ENCODE measurements at regions not wholly inside any gene's neighbourhood (a gene's known extent, or its start where the extent isn't known, plus 50 kb on each side); places are given as distances from the start of the nearest gene placed in this dataset.

DNA sequence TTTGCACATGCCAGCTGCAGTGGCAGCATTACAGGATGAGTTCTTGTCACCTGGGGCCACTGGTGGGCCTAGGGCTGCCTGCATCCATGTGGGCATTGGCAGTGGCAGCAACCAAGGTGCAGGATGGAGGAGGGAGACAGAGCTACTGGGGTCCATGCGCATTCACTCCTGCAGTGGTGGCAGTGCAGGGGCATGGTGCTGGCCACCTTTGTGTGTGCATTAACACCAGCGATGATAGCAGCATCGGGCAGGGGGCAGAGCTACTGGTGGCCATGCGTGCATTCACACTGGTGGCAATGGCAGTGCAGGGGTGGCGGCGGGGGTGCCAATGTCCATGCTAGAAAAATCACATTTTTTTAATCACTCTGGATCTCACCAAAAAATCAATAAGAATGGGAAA lies 730.0 kb downstream of the KHDRBS2 start:
- TF ChIP-seq POLR2A (IDR thresholded peaks at IDR 0.05) = no peak
- TF ChIP-seq, protein P1, sequence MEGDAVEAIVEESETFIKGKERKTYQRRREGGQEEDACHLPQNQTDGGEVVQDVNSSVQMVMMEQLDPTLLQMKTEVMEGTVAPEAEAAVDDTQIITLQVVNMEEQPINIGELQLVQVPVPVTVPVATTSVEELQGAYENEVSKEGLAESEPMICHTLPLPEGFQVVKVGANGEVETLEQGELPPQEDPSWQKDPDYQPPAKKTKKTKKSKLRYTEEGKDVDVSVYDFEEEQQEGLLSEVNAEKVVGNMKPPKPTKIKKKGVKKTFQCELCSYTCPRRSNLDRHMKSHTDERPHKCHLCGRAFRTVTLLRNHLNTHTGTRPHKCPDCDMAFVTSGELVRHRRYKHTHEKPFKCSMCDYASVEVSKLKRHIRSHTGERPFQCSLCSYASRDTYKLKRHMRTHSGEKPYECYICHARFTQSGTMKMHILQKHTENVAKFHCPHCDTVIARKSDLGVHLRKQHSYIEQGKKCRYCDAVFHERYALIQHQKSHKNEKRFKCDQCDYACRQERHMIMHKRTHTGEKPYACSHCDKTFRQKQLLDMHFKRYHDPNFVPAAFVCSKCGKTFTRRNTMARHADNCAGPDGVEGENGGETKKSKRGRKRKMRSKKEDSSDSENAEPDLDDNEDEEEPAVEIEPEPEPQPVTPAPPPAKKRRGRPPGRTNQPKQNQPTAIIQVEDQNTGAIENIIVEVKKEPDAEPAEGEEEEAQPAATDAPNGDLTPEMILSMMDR (IDR thresholded peaks at IDR 0.05) = no peak

Measured in heart left ventricle (tissue), 13 donors.